Activated T-cell treated with anti-CD3 and anti-CD28 coated beads, Interleukin-2, amount 50 U/mL, for 4 hours (primary cell): ENCODE measurements at regions not wholly inside any gene's neighbourhood (a gene's known extent, or its start where the extent isn't known, plus 50 kb on each side); places are given as distances from the start of the nearest gene placed in this dataset.
"Not testable (repeated sequence)": the region's sequence is repeated elsewhere in the genome, so short reads cannot be mapped to it uniquely, and the experiment has no call there.

ENCODE experiments used
- ATAC-seq, 2 donors: fragments of 200-7000 bp; cut with Tn5 transposase; one replicate each; pipeline ENCODE4 v1.10.0; 2021
- DNase-seq: peaks from one replicate; pipeline ENCODE4 v3.0.0-alpha.2; 2020
- H3K27me3 Mint-ChIP-seq: one replicate; pipeline ENCODE4 v1.8.0; 2021; ENCODE audit warnings: low read depth, mixed read lengths
- H3K36me3 Mint-ChIP-seq: one replicate; pipeline ENCODE4 v1.8.0; 2022; ENCODE audit warnings: mixed read lengths; ENCODE audit not compliant: insufficient read depth
- H3K4me1 Mint-ChIP-seq: one replicate; pipeline ENCODE4 v1.8.0; 2021; ENCODE audit warnings: low read depth, mixed read lengths
- H3K4me3 Mint-ChIP-seq: one replicate; pipeline ENCODE4 v1.8.0; 2021; ENCODE audit warnings: mild to moderate bottlenecking, moderate library complexity, mixed read lengths
- H3K9me3 Mint-ChIP-seq: one replicate; pipeline ENCODE4 v1.8.0; 2021; ENCODE audit warnings: mixed read lengths

DNA sequence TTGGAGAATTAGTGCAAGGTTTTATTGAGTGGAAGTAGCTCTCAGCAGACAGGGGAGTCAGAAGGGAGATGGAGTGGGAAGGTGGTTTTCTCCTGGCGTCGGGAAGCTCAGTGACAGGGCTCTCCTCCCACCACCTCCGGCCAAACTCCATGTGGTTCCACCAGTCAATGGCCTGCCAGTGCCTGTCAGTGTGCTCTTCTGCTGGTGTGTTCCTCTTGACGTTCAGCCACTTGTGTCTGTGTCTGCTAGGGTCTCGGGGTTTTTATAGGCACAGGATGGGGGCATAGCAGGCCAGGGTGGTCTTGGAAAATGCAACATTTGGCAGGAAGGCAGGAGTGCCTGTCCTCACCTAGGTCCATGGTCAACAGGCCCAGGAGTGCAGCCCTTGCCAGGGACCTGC is 506.7 kb upstream of the KIF2B start:
- ATAC-seq (no peak), DNase-seq (no peak)
- Mint-ChIP-seq H3K27me3 (no peaks in the 10 kb centered on the region), H3K4me1 (no peaks in the 10 kb centered on the region), H3K36me3 (no peaks in the 10 kb centered on the region), H3K9me3 (peaks cover 8% of the 10 kb centered on the region), H3K4me3 (no peak overlapping the region)

DNA sequence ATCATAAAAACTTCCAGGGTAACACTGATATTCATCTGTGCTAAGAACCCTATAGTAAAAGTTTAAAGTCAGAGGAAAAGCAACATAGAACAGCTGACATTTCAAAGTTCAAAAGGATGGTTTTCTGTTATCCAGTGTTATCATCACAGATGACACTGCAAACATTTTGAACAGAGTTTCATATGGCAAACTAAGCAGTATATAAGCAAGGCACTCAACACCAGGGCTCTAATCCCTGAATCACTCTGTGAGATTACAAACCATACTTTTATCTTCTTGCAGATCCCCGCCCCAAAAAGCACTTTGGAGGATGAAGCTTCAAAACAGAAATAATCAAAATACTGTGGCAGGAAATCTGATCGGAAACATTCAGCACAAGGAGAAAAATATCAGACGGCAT is 508.2 kb upstream of the KIF2B start:
- no peak overlapping the region for H3K4me3 Mint-ChIP-seq
- H3K27me3 Mint-ChIP-seq = no peaks in the 10 kb centered on the region
- no peaks in the 10 kb centered on the region for H3K4me1 Mint-ChIP-seq
- no peak for ATAC-seq
- H3K36me3 Mint-ChIP-seq = no peaks in the 10 kb centered on the region
- no peak for DNase-seq
- H3K9me3 Mint-ChIP-seq = peaks cover 10% of the 10 kb centered on the region

DNA sequence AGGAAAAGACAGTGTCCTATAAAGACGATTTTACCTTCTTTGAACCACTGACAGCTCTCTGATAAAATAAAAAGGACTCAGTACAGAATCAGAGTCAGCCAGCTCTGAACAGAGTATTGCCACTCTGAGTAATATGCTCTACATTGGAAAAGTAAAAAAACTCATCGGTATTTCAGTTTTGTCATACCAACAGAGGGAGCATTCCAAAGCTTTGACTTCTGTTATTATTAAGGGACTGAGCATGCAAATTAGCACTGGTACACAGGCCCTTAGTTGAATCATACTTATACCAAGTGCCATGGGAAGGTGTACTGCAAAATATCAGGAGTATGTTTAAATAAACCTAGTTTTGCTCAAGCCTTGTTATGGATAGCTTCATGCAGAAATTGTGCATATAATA is 509.0 kb upstream of the KIF2B start:
- Mint-ChIP-seq H3K4me1 (no peaks in the 10 kb centered on the region), H3K4me3 (no peak overlapping the region), H3K9me3 (peaks cover 12% of the 10 kb centered on the region), H3K27me3 (no peaks in the 10 kb centered on the region), H3K36me3 (no peaks in the 10 kb centered on the region)
- ATAC-seq = no peak
- DNase-seq = no peak

DNA sequence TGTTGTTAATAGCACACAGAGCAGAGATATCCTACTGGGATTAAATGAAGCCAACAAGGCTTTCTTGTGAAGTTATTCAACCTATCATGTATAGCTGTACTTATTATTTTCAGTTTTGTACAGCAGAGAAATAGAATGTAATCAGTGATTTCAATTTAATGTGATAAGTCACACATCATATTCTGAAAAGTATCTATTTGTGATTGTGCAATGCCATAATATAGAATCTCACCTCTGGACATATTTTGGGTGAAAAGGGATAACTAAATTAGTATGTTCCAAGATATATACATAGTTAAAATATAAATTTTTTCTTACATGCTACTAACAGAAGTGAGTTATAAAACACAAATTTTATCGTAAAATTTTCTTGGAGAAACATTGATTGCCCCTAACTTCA is 544.3 kb upstream of the KIF2B start:
- peaks cover 4% of the 10 kb centered on the region for H3K9me3 Mint-ChIP-seq
- no peaks in the 10 kb centered on the region for H3K4me1 Mint-ChIP-seq
- ATAC-seq (no peak), DNase-seq (no peak)
- H3K36me3 Mint-ChIP-seq = no peaks in the 10 kb centered on the region
- H3K27me3 Mint-ChIP-seq = no peaks in the 10 kb centered on the region
- no peak overlapping the region for H3K4me3 Mint-ChIP-seq

DNA sequence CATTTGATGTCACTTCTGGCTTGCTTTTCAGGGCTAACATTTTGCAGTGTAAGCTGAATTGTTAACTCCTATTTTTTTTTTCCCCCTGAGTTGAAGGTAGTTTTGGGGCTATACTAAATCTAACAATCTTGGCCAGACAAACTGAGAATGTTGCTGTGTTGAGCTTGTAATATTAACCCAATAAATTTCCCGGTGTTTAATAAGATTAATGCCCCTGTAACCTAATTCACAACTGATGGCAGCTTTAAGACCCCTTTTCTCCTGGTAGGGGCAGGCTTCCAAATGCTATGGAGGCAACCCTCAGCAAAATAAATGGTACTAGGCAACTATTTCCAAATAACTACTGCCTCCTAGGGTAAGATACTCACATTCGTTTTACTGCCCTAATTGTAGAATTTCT is 549.6 kb upstream of the KIF2B start:
- Mint-ChIP-seq H3K27me3 (no peaks in the 10 kb centered on the region), H3K9me3 (peaks cover 4% of the 10 kb centered on the region), H3K4me3 (no peak overlapping the region), H3K36me3 (no peaks in the 10 kb centered on the region), H3K4me1 (no peaks in the 10 kb centered on the region)
- ATAC-seq (no peak), DNase-seq (no peak)

DNA sequence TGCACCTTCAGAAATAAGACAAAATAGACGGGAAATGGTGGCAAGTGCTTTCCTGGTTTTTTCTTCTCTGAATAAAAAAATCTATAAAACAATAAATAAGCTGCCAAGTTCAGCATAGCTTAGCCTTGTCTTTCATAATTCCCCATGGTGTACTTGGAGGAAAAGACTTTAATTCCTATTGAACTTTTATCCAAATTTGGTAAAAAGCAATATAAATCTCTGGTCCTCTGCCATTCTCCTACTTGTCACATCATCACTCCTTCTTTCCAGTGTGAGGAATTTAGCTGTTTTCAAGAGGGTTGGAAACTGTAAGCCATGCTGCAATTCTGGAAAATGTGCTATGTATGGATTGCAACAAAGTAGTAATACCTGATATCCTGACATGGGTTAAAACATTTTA is 551.8 kb upstream of the KIF2B start:
- H3K4me3 Mint-ChIP-seq = no peak overlapping the region
- H3K9me3 Mint-ChIP-seq = no peaks in the 10 kb centered on the region
- H3K27me3 Mint-ChIP-seq = no peaks in the 10 kb centered on the region
- H3K4me1 Mint-ChIP-seq = no peaks in the 10 kb centered on the region
- ATAC-seq (no peak), DNase-seq (no peak)
- no peaks in the 10 kb centered on the region for H3K36me3 Mint-ChIP-seq

DNA sequence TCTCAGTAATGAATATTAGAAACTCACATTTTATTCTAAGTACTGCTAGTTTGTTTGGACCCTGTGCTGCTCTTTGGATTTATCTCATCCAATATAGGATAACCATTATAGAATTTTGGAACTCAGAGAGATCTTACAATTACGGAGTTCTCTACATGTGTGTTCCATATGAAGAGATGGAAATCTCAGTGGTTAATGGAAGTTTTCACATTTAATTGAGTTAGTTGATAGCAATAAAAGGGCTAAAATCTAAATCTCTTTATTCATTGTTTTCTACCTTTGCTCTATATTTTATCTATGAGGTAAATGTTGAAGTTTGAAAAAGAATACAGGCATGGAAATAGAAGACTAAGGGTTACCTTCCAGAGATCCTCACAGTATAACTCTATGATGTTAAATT is 558.0 kb upstream of the KIF2B start:
- Mint-ChIP-seq H3K4me3 (no peak overlapping the region), H3K9me3 (peaks cover 4% of the 10 kb centered on the region), H3K27me3 (no peaks in the 10 kb centered on the region), H3K36me3 (no peaks in the 10 kb centered on the region), H3K4me1 (no peaks in the 10 kb centered on the region)
- ATAC-seq (no peak), DNase-seq (no peak)

DNA sequence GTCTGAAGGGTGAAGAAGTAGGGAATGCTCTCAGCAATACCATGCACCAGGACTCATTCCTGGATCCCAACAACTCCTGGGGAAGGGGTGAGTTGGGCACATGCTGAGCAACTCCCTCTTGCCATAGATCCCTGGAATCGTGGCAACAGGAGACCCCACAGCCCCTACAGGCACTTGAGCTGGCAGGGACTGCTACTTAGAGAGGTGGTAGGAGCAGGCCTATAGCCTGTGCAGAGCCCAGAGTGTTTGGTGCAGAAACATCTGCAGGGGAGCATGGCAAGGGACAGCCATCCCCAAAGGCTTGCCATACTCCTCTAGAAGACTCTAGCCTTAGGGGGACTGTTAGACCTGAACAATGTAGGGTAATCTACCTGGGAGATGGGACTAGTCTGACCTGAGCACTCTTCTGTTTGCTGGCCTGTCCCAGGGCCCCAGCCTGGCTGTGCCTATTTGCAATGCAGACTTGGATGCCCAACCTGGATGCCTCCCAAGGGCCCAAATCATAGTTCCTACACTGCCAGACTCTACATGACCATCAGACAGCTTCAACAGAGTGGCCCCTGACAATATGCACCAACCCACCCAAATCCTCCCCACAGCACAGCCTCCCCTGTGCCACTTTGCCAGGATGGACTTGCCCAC is 568.6 kb upstream of the KIF2B start:
- Mint-ChIP-seq H3K9me3 (peaks cover 8% of the 10 kb centered on the region), H3K4me3 (no peak overlapping the region), H3K4me1 (no peaks in the 10 kb centered on the region), H3K27me3 (no peaks in the 10 kb centered on the region), H3K36me3 (no peaks in the 10 kb centered on the region)
- ATAC-seq (no peak), DNase-seq (no peak)

DNA sequence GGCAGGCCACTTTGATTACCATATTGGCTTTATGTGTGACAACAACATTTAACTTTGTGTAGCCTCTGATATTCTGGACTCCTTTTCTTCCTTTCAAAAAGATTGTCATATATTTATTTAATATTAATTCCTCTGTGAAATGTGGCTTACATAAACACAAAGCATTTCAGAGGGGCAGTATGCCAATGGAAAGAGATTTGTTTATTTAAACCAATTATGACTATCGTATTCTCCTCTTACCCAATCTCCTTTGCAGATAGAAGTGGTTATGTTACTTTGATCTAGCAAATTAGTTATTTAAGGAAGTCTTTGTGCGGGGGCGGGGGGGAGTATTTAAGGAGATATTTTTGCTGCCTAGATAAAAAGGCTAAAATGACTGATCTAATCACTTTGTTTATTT is 573.7 kb upstream of the KIF2B start:
- H3K4me1 Mint-ChIP-seq = no peaks in the 10 kb centered on the region
- H3K36me3 Mint-ChIP-seq = no peaks in the 10 kb centered on the region
- ATAC-seq = no peak
- no peak overlapping the region for H3K4me3 Mint-ChIP-seq
- H3K27me3 Mint-ChIP-seq = no peaks in the 10 kb centered on the region
- DNase-seq = no peak
- no peaks in the 10 kb centered on the region for H3K9me3 Mint-ChIP-seq

DNA sequence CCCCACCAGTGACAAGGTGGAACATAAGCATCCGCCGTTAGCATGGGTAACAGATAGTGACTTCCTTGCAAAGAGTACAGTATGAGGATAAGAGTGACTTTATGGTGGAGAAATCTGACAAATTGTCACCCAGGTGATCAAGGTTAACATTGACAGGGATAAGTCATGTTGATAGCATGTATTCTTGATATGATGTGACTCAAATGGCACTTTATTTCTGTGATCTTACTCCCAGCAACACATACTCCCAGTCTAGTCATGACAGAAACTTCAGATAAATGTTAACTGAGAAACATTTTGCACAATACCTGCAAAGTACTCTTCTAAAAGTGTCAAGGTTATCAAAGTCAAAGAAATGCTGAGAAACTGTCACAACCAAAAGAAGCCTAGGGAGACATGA is 588.6 kb upstream of the KIF2B start:
- peaks cover 18% of the 10 kb centered on the region for H3K9me3 Mint-ChIP-seq
- ATAC-seq (no peak), DNase-seq (no peak)
- H3K4me1 Mint-ChIP-seq = no peaks in the 10 kb centered on the region
- no peak overlapping the region for H3K4me3 Mint-ChIP-seq
- H3K36me3 Mint-ChIP-seq = no peaks in the 10 kb centered on the region
- H3K27me3 Mint-ChIP-seq = no peaks in the 10 kb centered on the region

DNA sequence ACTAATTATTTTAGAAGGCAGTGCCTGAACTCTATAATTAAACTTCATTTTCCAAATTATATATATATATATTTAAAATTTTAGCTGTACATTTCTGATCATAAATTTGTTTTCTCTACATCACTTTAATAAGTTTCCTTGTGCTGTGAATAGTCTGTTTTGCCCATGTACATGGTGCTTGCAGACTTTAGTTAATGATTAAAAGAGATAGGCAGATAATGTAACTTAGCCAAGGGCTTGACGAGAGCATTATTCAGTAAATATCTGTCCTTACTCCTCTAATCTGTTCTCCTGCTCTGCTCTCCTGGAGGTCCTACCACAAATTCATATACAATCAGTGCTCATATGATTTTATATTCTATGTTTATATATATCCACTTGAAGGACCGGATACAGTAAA is 595.2 kb upstream of the KIF2B start:
- no peak for DNase-seq
- no peaks in the 10 kb centered on the region for H3K4me1 Mint-ChIP-seq
- H3K36me3 Mint-ChIP-seq = no peaks in the 10 kb centered on the region
- ATAC-seq = no peak
- H3K9me3 Mint-ChIP-seq = peaks cover 11% of the 10 kb centered on the region
- no peaks in the 10 kb centered on the region for H3K27me3 Mint-ChIP-seq
- H3K4me3 Mint-ChIP-seq = no peak overlapping the region

DNA sequence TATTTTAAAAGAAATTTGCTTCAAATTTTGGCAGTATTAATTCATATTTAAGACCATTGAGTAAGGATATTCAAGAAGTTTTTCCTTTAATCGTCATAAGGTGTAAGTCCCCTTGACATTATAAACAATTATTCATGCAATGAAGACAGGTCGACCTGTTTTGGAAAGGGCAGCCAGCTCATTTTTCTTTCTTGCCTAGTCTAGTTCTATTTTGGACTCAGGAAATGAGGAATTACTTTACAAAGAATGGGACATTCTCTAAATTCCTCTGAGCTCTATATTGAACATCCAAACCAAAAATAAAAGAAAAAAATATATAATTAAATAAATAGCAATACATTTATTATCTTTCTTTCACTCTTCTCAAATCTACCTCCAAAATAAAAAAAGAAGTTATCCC is 595.6 kb upstream of the KIF2B start:
- H3K36me3 Mint-ChIP-seq = no peaks in the 10 kb centered on the region
- H3K4me3 Mint-ChIP-seq = no peak overlapping the region
- ATAC-seq = no peak
- peaks cover 7% of the 10 kb centered on the region for H3K9me3 Mint-ChIP-seq
- DNase-seq = no peak
- H3K27me3 Mint-ChIP-seq = no peaks in the 10 kb centered on the region
- H3K4me1 Mint-ChIP-seq = no peaks in the 10 kb centered on the region

DNA sequence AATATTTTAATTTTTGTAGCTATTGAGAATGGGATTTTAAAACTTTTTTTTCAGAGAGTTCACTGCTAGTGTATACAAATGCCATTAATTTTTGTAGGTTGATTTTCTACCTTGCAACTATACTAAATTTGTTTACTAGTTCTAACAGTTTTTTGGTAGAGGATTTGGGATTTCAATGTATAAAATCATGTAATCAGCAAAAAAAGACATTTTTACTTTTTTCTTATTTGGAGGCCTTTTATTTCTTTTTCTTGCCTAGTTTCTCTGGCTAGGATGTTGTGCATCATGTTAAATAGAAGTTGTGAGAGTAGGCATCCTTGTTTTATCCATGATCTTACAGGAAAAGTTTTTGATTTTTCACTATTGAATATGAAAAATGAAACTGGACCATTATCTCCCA is 602.9 kb upstream of the KIF2B start:
- Mint-ChIP-seq H3K27me3 (no peaks in the 10 kb centered on the region), H3K9me3 (peaks cover 9% of the 10 kb centered on the region), H3K4me1 (no peaks in the 10 kb centered on the region), H3K4me3 (no peak overlapping the region), H3K36me3 (no peaks in the 10 kb centered on the region)
- no peak for DNase-seq
- ATAC-seq = no peak

DNA sequence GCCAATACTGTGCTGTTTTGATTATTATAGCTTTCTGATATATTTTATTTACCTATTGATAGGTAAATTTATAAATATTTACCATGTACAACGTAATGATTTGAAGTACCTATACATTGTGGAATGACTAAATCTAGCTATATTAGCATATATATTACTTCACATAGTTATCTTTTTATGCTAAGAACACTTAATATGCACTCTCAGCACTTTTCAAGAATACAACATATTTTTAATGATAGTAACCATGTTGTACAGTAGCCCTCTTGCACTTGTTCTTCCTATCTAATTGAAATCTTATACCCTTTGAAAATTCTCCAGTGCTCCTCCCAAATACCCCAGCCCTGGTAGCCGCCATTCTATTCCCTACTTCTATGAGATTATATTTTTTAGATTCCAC is 604.0 kb upstream of the KIF2B start:
- no peak overlapping the region for H3K4me3 Mint-ChIP-seq
- no peaks in the 10 kb centered on the region for H3K27me3 Mint-ChIP-seq
- ATAC-seq (no peak), DNase-seq (no peak)
- H3K4me1 Mint-ChIP-seq = no peaks in the 10 kb centered on the region
- peaks cover 13% of the 10 kb centered on the region for H3K9me3 Mint-ChIP-seq
- H3K36me3 Mint-ChIP-seq = no peaks in the 10 kb centered on the region

DNA sequence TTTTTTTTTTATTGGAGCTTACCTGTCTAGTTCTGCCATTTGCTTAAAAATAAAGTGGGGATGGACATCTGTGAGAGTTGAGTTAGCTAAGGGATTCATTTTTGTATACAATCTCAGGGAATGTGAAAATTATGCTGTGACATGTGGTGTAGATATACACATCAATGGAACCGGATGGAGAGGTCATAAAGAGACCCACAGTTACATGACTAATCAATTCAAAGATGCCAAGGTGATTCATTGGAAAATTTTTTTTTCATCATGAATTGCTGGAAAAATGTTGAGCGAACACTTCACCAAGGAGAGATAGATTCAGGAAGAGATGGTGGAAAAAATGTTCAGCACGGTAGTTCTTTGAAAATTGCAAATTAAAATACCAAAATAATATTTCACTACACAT is 605.4 kb upstream of the KIF2B start:
- DNase-seq (no peak), ATAC-seq (no peak)
- Mint-ChIP-seq H3K9me3 (peaks cover 13% of the 10 kb centered on the region), H3K27me3 (no peaks in the 10 kb centered on the region), H3K36me3 (no peaks in the 10 kb centered on the region), H3K4me1 (no peaks in the 10 kb centered on the region), H3K4me3 (no peak overlapping the region)

DNA sequence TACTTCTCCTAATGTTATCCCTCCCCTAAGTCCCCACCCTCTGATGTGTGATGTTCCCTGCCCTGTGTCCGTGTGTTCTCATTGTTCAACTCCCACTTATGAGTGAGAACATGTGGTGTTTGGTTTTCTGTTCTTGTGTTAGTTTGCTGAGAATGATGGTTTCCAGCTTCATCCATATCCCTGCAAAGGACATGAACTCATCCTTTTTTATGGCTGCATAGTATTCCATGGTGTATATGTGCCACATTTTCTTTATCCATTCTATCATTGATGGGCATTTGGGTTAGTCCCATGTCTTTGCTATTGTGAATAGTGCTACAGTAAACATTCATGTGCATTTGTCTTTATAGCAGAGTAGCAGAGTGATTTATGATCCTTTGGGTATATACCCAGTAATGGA is 613.8 kb upstream of the KIF2B start:
- DNase-seq, H3K27me3 Mint-ChIP-seq, ATAC-seq, H3K4me3 Mint-ChIP-seq, H3K9me3 Mint-ChIP-seq, H3K36me3 Mint-ChIP-seq, H3K4me1 Mint-ChIP-seq: not testable (repeated sequence)
